Uterus (tissue), 3 donors: ENCODE measurements at regions not wholly inside any gene's neighbourhood (a gene's known extent, or its start where the extent isn't known, plus 50 kb on each side); places are given as distances from the start of the nearest gene placed in this dataset.

Source experiments
- DNase-seq, 2 donors: peaks; one replicate each; pipeline ENCODE4 v3.0.0-alpha.2; 2019 to 2020
- H3K27ac ChIP-seq, 2 donors: fragments of 200-600 bp; sonication (generic); 1 replicate in 1 of 2; 2 replicates in 1 of 2; pipeline ENCODE4 v1.5.1; 2016 to 2018
- H3K27me3 ChIP-seq, 2 donors: fragments of 200-600 bp; sonication (generic); one replicate each; pipeline ENCODE4 v1.5.1; 2018 to 2019; ENCODE audit warnings: control low read depth in 1 of 2
- H3K36me3 ChIP-seq, 2 donors: fragments of 200-600 bp; sonication (generic); one replicate each; pipeline ENCODE4 v1.5.1; 2019; ENCODE audit warnings: control low read depth in 1 of 2
- H3K4me1 ChIP-seq, 2 donors: fragments of 200-600 bp; sonication (generic); one replicate each; pipeline ENCODE4 v1.5.1; 2018 to 2019; ENCODE audit warnings: control low read depth in 1 of 2
- H3K4me3 ChIP-seq, 2 donors: fragments of 200-600 bp; sonication (generic); 1 replicate in 1 of 2; 2 replicates in 1 of 2; pipeline ENCODE4 v1.5.1; 2018 to 2019; ENCODE audit warnings: mild to moderate bottlenecking in 1 of 2
- H3K9me3 ChIP-seq, 2 donors: fragments of 200-600 bp; sonication (generic); one replicate each; pipeline ENCODE4 v1.5.1; 2019; ENCODE audit warnings: control low read depth in 1 of 2
- POLR2A ChIP-seq, 2 donors: fragments of 450-650 bp; IDR thresholded peaks; one replicate each; pipeline ENCODE4 v1.6.1; 2016; ENCODE audit warnings: antibody characterized with exemption in 2 of 2, mild to moderate bottlenecking in 1 of 2, moderate library complexity in 1 of 2
- intact Hi-C: fragments of 100-400 bp; cut with DNase I; formaldehyde crosslinking; loops from one replicate; pipeline ENCODE4 v1.15.1; 2023; ENCODE audit warnings: low total_unique reads
- TF ChIP-seq, protein P1 (sequence below), 4 experiments: fragments of 200-600 bp in 2 of 4; fragments of 450-650 bp in 2 of 4; sonication (generic) in 2 of 4; IDR thresholded peaks; one replicate each; pipeline ENCODE4 v1.5.1; 2016 to 2019; ENCODE audit warnings: antibody characterized with exemption in 4 of 4, mild to moderate bottlenecking in 2 of 4, moderate library complexity in 1 of 4
- donor health status: DM: yes; HTN: yes; CAD: no.

DNA sequence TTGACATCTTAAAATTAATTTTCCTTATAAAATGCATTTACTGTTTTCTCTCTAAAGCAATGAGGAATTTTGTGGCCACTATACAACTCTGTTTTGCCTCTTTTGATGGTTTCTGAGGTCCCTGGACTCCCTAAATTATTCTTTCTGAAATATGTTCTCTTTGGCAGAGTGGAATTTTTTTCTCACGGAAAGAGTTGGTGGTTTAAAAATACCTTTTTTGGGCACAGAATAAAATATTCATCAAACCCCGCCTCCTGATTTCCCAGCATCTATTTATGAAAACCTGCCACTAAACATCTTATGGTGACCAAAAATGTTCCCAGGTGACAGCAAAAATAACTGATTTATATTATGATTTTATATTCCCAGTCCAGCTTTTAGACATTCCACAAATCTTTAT lies 165.3 kb upstream of the SYT6 start:
- intact Hi-C loops: no loop called here
- Histone ChIP-seq H3K36me3 (no peaks in the 10 kb centered on the region), H3K27ac (peak overlapping the region in 1 of 2 donors; percentile 1), H3K27me3 (no peaks in the 10 kb centered on the region), H3K4me3 (no peak overlapping the region), H3K4me1 (no peaks in the 10 kb centered on the region), H3K9me3 (no peaks in the 10 kb centered on the region)
- no peak for TF ChIP-seq POLR2A (IDR thresholded peaks at IDR 0.05)
- TF ChIP-seq, protein P1, sequence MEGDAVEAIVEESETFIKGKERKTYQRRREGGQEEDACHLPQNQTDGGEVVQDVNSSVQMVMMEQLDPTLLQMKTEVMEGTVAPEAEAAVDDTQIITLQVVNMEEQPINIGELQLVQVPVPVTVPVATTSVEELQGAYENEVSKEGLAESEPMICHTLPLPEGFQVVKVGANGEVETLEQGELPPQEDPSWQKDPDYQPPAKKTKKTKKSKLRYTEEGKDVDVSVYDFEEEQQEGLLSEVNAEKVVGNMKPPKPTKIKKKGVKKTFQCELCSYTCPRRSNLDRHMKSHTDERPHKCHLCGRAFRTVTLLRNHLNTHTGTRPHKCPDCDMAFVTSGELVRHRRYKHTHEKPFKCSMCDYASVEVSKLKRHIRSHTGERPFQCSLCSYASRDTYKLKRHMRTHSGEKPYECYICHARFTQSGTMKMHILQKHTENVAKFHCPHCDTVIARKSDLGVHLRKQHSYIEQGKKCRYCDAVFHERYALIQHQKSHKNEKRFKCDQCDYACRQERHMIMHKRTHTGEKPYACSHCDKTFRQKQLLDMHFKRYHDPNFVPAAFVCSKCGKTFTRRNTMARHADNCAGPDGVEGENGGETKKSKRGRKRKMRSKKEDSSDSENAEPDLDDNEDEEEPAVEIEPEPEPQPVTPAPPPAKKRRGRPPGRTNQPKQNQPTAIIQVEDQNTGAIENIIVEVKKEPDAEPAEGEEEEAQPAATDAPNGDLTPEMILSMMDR (IDR thresholded peaks at IDR 0.05): no peak
- DNase-seq: no peak

DNA sequence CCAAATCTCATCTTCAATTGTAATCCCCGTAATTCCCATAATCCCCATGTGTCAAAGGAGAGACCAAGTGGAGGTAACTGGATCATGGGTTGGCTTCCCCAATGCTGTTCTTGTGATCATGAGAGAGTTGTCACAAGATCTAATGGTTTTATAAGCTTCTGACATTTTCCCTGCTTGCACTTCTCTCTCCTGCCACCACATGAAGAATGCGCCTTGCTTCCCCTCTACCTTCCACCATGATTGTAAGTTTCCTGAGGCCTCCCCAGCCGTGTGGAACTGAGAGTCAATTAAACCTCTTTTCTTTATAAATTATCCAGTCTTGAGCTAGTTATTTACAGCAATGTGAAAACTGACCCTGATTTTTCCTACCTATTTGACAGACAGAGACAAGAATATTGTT lies 162.5 kb upstream of the SYT6 start:
- Histone ChIP-seq H3K27ac (no peak overlapping the region), H3K4me1 (no peaks in the 10 kb centered on the region), H3K27me3 (no peaks in the 10 kb centered on the region), H3K4me3 (no peak overlapping the region), H3K9me3 (no peaks in the 10 kb centered on the region), H3K36me3 (no peaks in the 10 kb centered on the region)
- no peak for TF ChIP-seq POLR2A (IDR thresholded peaks at IDR 0.05)
- TF ChIP-seq, protein P1 (IDR thresholded peaks at IDR 0.05): no peak
- no peak for DNase-seq
- intact Hi-C loops: no loop called here

DNA sequence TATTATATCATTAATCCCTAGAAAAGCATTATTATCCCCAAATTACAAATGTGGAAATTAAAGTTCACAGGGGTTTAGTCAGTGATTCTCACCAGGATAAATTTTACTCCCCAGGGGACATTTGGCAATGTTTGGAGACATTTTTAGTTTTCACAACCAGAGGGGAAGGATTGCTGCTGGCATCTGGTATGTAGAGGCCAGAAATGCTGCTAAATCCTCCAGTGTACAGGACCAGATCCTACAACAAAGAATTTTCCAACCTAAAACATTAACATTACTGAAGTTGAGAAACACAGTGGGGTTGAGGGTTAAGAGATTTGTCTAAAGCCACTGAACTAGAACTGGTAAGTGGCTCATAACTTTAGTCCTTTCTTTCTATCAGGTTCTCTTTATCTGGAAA lies 162.0 kb upstream of the SYT6 start:
- Histone ChIP-seq H3K27me3 (no peaks in the 10 kb centered on the region), H3K36me3 (no peaks in the 10 kb centered on the region), H3K9me3 (no peaks in the 10 kb centered on the region), H3K4me3 (no peak overlapping the region), H3K4me1 (no peaks in the 10 kb centered on the region), H3K27ac (no peak overlapping the region)
- no peak for TF ChIP-seq POLR2A (IDR thresholded peaks at IDR 0.05)
- TF ChIP-seq, protein P1 (IDR thresholded peaks at IDR 0.05): no peak
- intact Hi-C loops: no loop called here
- no peak for DNase-seq

DNA sequence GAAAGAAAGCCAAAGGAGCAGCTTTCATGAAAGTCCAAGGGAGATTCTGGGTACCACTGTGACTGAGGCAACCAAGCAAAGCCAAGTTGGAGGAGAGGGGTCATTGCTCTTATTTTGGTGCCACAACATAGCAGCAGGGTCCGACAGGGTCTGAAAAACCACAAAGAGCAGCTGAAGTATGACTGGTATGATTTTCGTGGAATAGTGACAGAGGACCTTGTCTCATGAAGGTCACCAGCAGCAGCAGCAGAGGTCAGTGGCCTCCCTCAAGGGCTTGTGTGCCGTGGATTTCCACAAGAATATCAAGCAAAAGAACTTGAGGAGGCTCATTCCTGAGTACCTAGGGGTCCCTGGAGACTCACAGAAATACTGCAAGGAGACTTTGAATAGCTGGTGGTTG lies 160.9 kb upstream of the SYT6 start:
- Histone ChIP-seq H3K27me3 (no peaks in the 10 kb centered on the region), H3K36me3 (no peaks in the 10 kb centered on the region), H3K4me3 (no peak overlapping the region), H3K9me3 (no peaks in the 10 kb centered on the region), H3K4me1 (no peaks in the 10 kb centered on the region), H3K27ac (no peak overlapping the region)
- TF ChIP-seq POLR2A (IDR thresholded peaks at IDR 0.05): no peak
- TF ChIP-seq, protein P1 (IDR thresholded peaks at IDR 0.05): no peak
- intact Hi-C loops: no loop called here
- DNase-seq: no peak

DNA sequence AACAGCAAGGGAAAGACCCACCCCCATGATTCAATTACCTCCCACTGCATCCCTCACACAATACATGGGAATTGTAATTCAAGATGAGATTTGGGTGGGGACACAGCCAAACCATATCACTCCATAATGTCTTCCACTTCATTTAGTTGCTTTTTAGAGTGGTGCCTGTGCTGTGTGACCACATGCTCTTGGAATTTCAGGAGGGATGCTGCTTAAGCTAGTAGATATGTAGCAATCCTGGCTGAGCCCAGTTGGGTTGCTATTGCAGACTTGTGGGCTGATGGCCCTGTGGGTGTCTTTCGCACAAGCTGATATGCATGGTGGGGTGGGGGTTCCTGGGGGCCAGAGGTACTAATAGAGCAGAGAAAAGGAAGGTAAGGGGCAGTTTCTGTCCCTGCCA lies 160.4 kb upstream of the SYT6 start:
- Histone ChIP-seq H3K4me1 (no peaks in the 10 kb centered on the region), H3K9me3 (no peaks in the 10 kb centered on the region), H3K27ac (no peak overlapping the region), H3K4me3 (no peak overlapping the region), H3K27me3 (no peaks in the 10 kb centered on the region), H3K36me3 (no peaks in the 10 kb centered on the region)
- intact Hi-C loops: no loop called here
- no peak for DNase-seq
- TF ChIP-seq, protein P1 (IDR thresholded peaks at IDR 0.05): no peak
- no peak for TF ChIP-seq POLR2A (IDR thresholded peaks at IDR 0.05)
